Esophagus muscularis mucosa (tissue), 4 donors: ENCODE measurements at regions not wholly inside any gene's neighbourhood (a gene's known extent, or its start where the extent isn't known, plus 50 kb on each side); places are given as distances from the start of the nearest gene placed in this dataset.

Source experiments
- EP300 ChIP-seq: sonication (generic); formaldehyde crosslinking; IDR thresholded peaks from one replicate; pipeline ENCODE4 v1.6.1; 2017; ENCODE audit warnings: antibody characterized with exemption
- POLR2AphosphoS5 ChIP-seq, 2 donors: sonication (generic); formaldehyde crosslinking; IDR thresholded peaks; one replicate each; pipeline ENCODE4 v1.6.1; 2017; ENCODE audit warnings: antibody characterized with exemption in 2 of 2
- TF ChIP-seq, protein P1 (sequence below), 3 experiments: fragments of 200-600 bp in 2 of 3; fragments of 450-650 bp in 1 of 3; sonication (generic) in 2 of 3; IDR thresholded peaks; one replicate each; pipeline ENCODE4 v1.5.1; 2017 to 2019; ENCODE audit warnings: antibody characterized with exemption in 3 of 3, mild to moderate bottlenecking in 2 of 3, moderate library complexity in 1 of 3

- TF ChIP-seq POLR2AphosphoS5 (IDR thresholded peaks at IDR 0.05) = no peak
- TF ChIP-seq, protein P1, sequence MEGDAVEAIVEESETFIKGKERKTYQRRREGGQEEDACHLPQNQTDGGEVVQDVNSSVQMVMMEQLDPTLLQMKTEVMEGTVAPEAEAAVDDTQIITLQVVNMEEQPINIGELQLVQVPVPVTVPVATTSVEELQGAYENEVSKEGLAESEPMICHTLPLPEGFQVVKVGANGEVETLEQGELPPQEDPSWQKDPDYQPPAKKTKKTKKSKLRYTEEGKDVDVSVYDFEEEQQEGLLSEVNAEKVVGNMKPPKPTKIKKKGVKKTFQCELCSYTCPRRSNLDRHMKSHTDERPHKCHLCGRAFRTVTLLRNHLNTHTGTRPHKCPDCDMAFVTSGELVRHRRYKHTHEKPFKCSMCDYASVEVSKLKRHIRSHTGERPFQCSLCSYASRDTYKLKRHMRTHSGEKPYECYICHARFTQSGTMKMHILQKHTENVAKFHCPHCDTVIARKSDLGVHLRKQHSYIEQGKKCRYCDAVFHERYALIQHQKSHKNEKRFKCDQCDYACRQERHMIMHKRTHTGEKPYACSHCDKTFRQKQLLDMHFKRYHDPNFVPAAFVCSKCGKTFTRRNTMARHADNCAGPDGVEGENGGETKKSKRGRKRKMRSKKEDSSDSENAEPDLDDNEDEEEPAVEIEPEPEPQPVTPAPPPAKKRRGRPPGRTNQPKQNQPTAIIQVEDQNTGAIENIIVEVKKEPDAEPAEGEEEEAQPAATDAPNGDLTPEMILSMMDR (IDR thresholded peaks at IDR 0.05) = peak in 2 of 3 experiments; percentile 30 to 43
- TF ChIP-seq EP300 = no peak
These were observed 131.2 kb upstream of the FOXG1 start for GRCh38 chr14:28635387-28635786.
